ENCODE measurements at regions not wholly inside any gene's neighbourhood (a gene's known extent, or its start where the extent isn't known, plus 50 kb on each side); places are given as distances from the start of the nearest gene placed in this dataset.

- DNase-seq, result no peak
Observed at GRCh38 chr1:2919841-2920240, 101.4 kb upstream of the ACTRT2 start.

GRCh38 chr1:2920421-2921015 is 100.7 kb upstream of the ACTRT2 start:
- no peak for DNase-seq

GRCh38 chr1:2921970-2922686 is 99.1 kb upstream of the ACTRT2 start:
- DNase-seq, result no peak

GRCh38 chr1:2923351-2923750 is 97.9 kb upstream of the ACTRT2 start:
- no peak for DNase-seq

GRCh38 chr1:2925291-2925690 is 96.0 kb upstream of the ACTRT2 start:
- no peak for DNase-seq

- DNase-seq, result no peak
Observed at GRCh38 chr1:2925918-2926317, 95.3 kb upstream of the ACTRT2 start.

GRCh38 chr1:2926447-2927055 is 94.7 kb upstream of the ACTRT2 start:
- DNase-seq, result no peak

- no peak for DNase-seq
Observed at GRCh38 chr1:2927393-2928360, 93.6 kb upstream of the ACTRT2 start.

- DNase-seq, result no peak
Observed at GRCh38 chr1:2928366-2929325, 92.6 kb upstream of the ACTRT2 start.

- no peak for DNase-seq
Observed at GRCh38 chr1:2929335-2929734, 91.9 kb upstream of the ACTRT2 start.

- no peak for DNase-seq
Observed at GRCh38 chr1:2930016-2930815, 91.1 kb upstream of the ACTRT2 start.

- DNase-seq, result no peak
Observed at GRCh38 chr1:2930913-2931723, 90.1 kb upstream of the ACTRT2 start.

- no peak for DNase-seq
Observed at GRCh38 chr1:2931724-2932401, 89.4 kb upstream of the ACTRT2 start.

- DNase-seq, result no peak
Observed at GRCh38 chr1:2932671-2933350, 88.5 kb upstream of the ACTRT2 start.

- no peak for DNase-seq
Observed at GRCh38 chr1:2933431-2934155, 87.7 kb upstream of the ACTRT2 start.

GRCh38 chr1:2934156-2934540 is 87.1 kb upstream of the ACTRT2 start:
- no peak for DNase-seq

GRCh38 chr1:2934642-2935081 is 86.6 kb upstream of the ACTRT2 start:
- no peak for DNase-seq

GRCh38 chr1:2935184-2935583 is 86.1 kb upstream of the ACTRT2 start:
- DNase-seq, result no peak
